CD4-positive, alpha-beta T cell (primary cell): ENCODE measurements at regions not wholly inside any gene's neighbourhood (a gene's known extent, or its start where the extent isn't known, plus 50 kb on each side); places are given as distances from the start of the nearest gene placed in this dataset.

Experiments
- ATAC-seq: fragments of 200-7000 bp; cut with Tn5 transposase; one replicate; pipeline ENCODE4 v1.10.0; 2022; ENCODE audit warnings: mild to moderate bottlenecking; ENCODE audit not compliant: poor library complexity
- CTCF ChIA-PET: fragments of 350-600 bp; sonication (Branson Sonifier 250); formaldehyde crosslinking; loops from one replicate; lab custom pipeline; 2021; ENCODE audit warnings: antibody characterized with exemption, inconsistent platforms; lab: Charles Lee
- POLR2A ChIA-PET: fragments of 350-600 bp; sonication (Branson Sonifier 250); formaldehyde crosslinking; loops from one replicate; lab custom pipeline; 2021; ENCODE audit warnings: antibody characterized with exemption, inconsistent platforms; lab: Charles Lee
- DNase-seq, 14 experiments: peaks; one replicate each; pipeline ENCODE4 v3.0.0-alpha.2; 2013 to 2020; ENCODE audit warnings: mixed read lengths in 2 of 14
- H3K27ac ChIP-seq, 2 donors: one replicate each; pipeline versions ENCODE4 v1.5.1 to v1.7.0; 2013; ENCODE audit warnings: low read length in 2 of 2, low read depth in 1 of 2, mild to moderate bottlenecking in 1 of 2
- H3K27me3 ChIP-seq, 2 experiments: 1 replicate in 1 of 2; 2 replicates in 1 of 2; pipeline versions ENCODE4 v1.6.1 to v1.7.0; 2013; ENCODE audit warnings: low read length in 2 of 2, control low read depth in 1 of 2, mild to moderate bottlenecking in 1 of 2, moderate library complexity in 1 of 2; ENCODE audit not compliant: insufficient read depth in 2 of 2, control insufficient read depth in 1 of 2
- H3K36me3 ChIP-seq: one replicate; pipeline ENCODE4 v1.6.1; 2013; ENCODE audit warnings: low read length, control low read depth; ENCODE audit not compliant: insufficient read depth
- H3K4me1 ChIP-seq: one replicate; pipeline ENCODE4 v1.6.1; 2013; ENCODE audit warnings: low read length, control low read depth; ENCODE audit not compliant: insufficient read depth
- H3K4me3 ChIP-seq: one replicate; pipeline ENCODE4 v1.5.1; 2013; ENCODE audit warnings: mild to moderate bottlenecking, low read length, moderate library complexity
- H3K9me3 ChIP-seq, 2 experiments: 1 replicate in 1 of 2; 2 replicates in 1 of 2; pipeline versions ENCODE4 v1.6.1 to v1.7.0; 2013; ENCODE audit warnings: low read length in 2 of 2, mild to moderate bottlenecking in 2 of 2, control low read depth in 1 of 2, moderate library complexity in 1 of 2; ENCODE audit not compliant: control insufficient read depth in 1 of 2, insufficient read depth in 1 of 2
- H3K27ac Mint-ChIP-seq: one replicate; pipeline ENCODE4 v1.8.0; 2020; ENCODE audit warnings: mixed read lengths
- H3K27me3 Mint-ChIP-seq: one replicate; pipeline ENCODE4 v1.8.0; 2021; ENCODE audit warnings: mixed read lengths
- H3K36me3 Mint-ChIP-seq: one replicate; pipeline ENCODE4 v1.8.0; 2021; ENCODE audit warnings: low read depth, mixed read lengths
- H3K4me1 Mint-ChIP-seq: one replicate; pipeline ENCODE4 v1.8.0; 2021; ENCODE audit warnings: low read depth, mixed read lengths
- H3K4me3 Mint-ChIP-seq: one replicate; pipeline ENCODE4 v1.8.0; 2020; ENCODE audit warnings: mild to moderate bottlenecking, mixed read lengths
- H3K9me3 Mint-ChIP-seq: one replicate; pipeline ENCODE4 v1.8.0; 2020; ENCODE audit warnings: mixed read lengths
- intact Hi-C, 2 experiments: fragments of 100-400 bp; cut with DNase I in 1 of 2; cut with micrococcal nuclease in 1 of 2; formaldehyde crosslinking; loops; one replicate each; pipeline versions ENCODE4 v1.15.1 to v1.9.0; 2023 to 2025; cut with DNase I, micrococcal nuclease
- TF ChIP-seq, protein P1 (sequence below): fragments of 200-600 bp; IDR thresholded peaks from one replicate; pipeline ENCODE4 v1.8.0; 2022; ENCODE audit warnings: antibody characterized with exemption, mild to moderate bottlenecking

DNA sequence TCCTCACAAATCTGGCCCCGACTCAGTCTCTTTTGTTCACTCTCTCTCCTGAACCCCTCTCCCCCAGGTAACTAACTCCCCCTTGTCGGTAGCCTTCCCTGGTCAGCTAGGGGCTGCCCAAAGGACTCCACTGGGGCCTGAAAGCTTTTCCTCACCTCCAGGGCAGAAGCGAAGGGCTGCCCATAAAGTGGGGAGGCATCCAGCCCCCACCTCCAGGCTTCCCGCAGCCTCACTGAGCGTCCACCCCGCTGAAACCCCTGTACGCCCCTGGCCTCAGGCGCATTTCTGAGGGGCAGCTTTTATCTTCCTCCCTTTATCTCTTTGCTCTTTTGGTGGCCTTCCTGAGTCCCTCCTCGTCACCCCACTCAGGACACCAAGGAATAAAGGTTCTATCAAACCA is 249.3 kb downstream of the CYP26B1 start:
- H3K36me3 Mint-ChIP-seq: no peaks in the 10 kb centered on the region

GRCh38 chr2:71897836-71898235 is 249.8 kb downstream of the CYP26B1 start:
- TF ChIP-seq, protein P1, sequence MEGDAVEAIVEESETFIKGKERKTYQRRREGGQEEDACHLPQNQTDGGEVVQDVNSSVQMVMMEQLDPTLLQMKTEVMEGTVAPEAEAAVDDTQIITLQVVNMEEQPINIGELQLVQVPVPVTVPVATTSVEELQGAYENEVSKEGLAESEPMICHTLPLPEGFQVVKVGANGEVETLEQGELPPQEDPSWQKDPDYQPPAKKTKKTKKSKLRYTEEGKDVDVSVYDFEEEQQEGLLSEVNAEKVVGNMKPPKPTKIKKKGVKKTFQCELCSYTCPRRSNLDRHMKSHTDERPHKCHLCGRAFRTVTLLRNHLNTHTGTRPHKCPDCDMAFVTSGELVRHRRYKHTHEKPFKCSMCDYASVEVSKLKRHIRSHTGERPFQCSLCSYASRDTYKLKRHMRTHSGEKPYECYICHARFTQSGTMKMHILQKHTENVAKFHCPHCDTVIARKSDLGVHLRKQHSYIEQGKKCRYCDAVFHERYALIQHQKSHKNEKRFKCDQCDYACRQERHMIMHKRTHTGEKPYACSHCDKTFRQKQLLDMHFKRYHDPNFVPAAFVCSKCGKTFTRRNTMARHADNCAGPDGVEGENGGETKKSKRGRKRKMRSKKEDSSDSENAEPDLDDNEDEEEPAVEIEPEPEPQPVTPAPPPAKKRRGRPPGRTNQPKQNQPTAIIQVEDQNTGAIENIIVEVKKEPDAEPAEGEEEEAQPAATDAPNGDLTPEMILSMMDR: no peak
- no peaks in the 10 kb centered on the region for H3K36me3 Mint-ChIP-seq
- Histone ChIP-seq H3K4me1 (no peaks in the 10 kb centered on the region), H3K27me3 (no peaks in the 10 kb centered on the region), H3K9me3 (peaks cover 0 to 4% of the 10 kb centered on the region in 2 experiments), H3K36me3 (no peaks in the 10 kb centered on the region), H3K4me3 (no peak overlapping the region), H3K27ac (no peak overlapping the region)
- DNase-seq: no peak
- intact Hi-C loops: no loop called here
- H3K27ac Mint-ChIP-seq: no peak overlapping the region
- H3K9me3 Mint-ChIP-seq: no peaks in the 10 kb centered on the region
- ChIA-PET POLR2A (no interaction called here), CTCF (no interaction called here)
- peaks cover 11% of the 10 kb centered on the region for H3K27me3 Mint-ChIP-seq
- ATAC-seq: no peak
- H3K4me1 Mint-ChIP-seq: no peaks in the 10 kb centered on the region
- no peak overlapping the region for H3K4me3 Mint-ChIP-seq

More for the DNA sequence above, 249.3 kb downstream of the CYP26B1 start:
- no peaks in the 10 kb centered on the region for H3K9me3 Mint-ChIP-seq
- CTCF ChIA-PET: no interaction called here
- Histone ChIP-seq H3K27ac (no peak overlapping the region), H3K4me1 (no peaks in the 10 kb centered on the region), H3K4me3 (no peak overlapping the region), H3K36me3 (no peaks in the 10 kb centered on the region), H3K9me3 (peaks cover 0 to 4% of the 10 kb centered on the region in 2 experiments), H3K27me3 (no peaks in the 10 kb centered on the region)
- TF ChIP-seq, protein P1: no peak
- H3K4me1 Mint-ChIP-seq: no peaks in the 10 kb centered on the region
- DNase-seq: no peak
- H3K27ac Mint-ChIP-seq: no peak overlapping the region
- no peak for ATAC-seq
- H3K4me3 Mint-ChIP-seq: no peak overlapping the region
- intact Hi-C loops: no loop called here
- POLR2A ChIA-PET: no interaction called here
- peaks cover 11% of the 10 kb centered on the region for H3K27me3 Mint-ChIP-seq

DNA sequence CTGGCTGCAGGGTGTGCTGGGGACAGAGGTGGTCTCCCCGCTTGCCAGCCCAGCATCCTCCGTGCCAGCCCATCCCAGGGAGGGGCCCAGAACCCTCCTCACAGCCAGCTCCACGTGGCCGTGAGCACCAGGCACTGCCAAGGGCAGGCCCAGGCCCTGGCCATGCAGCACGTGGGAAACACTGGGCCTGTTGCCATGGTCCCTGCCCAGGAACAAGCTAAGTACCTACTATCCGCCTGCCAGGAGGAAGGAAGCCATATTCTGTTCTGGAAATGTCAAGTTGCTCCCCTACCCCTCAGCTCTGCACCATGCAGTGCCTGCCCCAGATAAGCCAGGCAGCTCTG is 250.6 kb downstream of the CYP26B1 start:
- DNase-seq: no peak
- H3K9me3 ChIP-seq: peaks cover 0 to 4% of the 10 kb centered on the region in 2 experiments
- CTCF ChIA-PET: no interaction called here
- Mint-ChIP-seq H3K27ac (no peak overlapping the region), H3K36me3 (no peaks in the 10 kb centered on the region), H3K4me1 (no peaks in the 10 kb centered on the region), H3K27me3 (peaks cover 11% of the 10 kb centered on the region), H3K9me3 (no peaks in the 10 kb centered on the region), H3K4me3 (no peak overlapping the region)
- H3K4me3 ChIP-seq: no peak overlapping the region
- no peak for ATAC-seq
- H3K27me3 ChIP-seq: no peaks in the 10 kb centered on the region
- POLR2A ChIA-PET: no interaction called here
- intact Hi-C loops: no loop called here
- TF ChIP-seq, protein P1: no peak
- no peaks in the 10 kb centered on the region for H3K36me3 ChIP-seq
- no peaks in the 10 kb centered on the region for H3K4me1 ChIP-seq
- H3K27ac ChIP-seq: no peak overlapping the region
